ENCODE measurements at regions not wholly inside any gene's neighbourhood (a gene's known extent, or its start where the extent isn't known, plus 50 kb on each side); places are given as distances from the start of the nearest gene placed in this dataset.
A peak's percentile ranks its signal among the peaks of the same experiment; 100 is the strongest.

GRCh38 chr5:142474431-142475094 lies 149.7 kb upstream of the SPRY4 start:
- DNase-seq (ENCODE audit: low read depth): no peak

DNA sequence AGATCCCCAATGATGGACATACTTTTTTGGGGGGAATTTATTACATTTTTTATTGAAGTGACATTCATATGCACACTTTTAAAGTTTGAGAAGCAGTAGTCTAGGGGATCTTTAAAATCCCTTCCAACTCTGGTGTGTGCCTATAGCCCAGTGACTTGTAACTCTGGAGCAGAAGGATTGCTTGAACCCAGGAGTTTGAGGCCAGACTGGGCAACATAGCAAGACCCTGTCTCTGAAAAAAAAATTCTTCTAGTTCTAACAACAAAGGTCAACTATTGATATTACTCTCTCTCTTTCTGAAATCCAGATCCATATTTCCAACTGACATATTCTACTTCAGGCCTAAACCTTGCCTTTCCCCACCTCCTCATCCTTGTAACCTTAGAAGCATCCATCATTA lies 148.2 kb upstream of the SPRY4 start:
- DNase-seq (ENCODE audit: low read depth): no peak

DNA sequence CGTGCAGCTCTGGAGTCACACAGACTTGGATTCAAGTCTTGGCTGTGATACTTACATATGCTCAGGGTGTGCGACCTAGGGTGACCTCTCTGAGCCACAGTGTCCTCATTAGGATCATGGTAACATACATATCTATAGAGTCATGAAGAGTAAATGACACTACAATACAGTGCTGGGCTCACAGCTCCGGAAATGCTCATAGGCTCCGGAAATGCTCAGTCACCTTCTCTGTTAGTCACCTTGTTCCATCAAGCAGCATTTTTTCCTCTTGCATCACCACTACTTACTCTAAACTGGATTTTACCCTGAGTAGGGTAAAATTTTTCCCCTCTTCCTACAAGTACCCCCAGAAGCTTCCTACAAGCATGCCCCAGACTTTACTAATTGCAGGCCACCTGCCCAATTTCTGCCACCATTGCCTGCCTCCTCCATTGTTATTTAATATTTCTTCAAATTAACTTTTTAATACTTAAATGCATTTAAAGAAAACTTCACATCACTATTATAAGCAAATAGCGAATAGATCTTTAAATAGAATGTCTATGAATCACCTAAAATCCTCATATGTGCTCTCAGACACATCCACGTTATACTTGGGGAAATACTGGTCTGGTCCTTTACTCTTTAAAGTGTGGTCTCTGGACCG lies 147.6 kb upstream of the SPRY4 start:
- peak; percentile 44 for DNase-seq (ENCODE audit: low read depth)

DNA sequence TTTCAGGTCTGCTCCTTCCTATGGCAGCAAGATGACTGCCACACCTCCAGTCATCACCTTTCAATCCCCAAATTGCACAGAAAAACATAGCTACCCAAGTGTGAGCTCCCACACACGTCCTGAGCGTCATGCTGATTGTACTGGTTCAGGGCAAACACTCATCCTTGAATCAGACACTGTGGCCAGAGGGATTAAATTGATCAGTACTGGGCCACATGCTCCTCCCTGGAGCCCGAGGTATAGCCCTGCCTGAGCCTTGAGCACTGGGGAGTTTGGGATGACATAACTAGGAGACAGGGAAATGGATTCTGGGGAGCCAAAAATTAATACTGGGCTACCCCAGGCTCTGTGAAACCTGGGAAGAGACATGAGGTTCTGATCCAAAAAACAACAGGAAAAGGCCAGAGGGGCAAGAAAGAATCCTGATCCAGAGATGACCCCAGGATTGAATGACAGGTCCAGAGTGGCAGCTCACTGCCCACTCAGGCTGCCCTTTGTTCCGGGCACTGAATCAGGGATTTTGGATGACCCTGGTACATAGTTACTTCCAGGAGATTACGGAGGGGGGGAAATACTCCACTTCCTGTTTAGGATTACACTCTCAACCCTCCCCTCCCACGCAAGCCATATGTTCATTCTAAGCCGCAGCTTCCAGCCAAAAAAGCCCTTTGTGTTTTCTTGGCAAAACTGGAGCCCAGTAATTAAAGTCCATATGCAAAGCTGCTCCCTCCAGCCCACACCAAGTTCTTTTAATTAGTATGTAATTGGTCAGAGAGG lies 141.6 kb upstream of the SPRY4 start:
- no peak for DNase-seq (ENCODE audit: low read depth)

DNA sequence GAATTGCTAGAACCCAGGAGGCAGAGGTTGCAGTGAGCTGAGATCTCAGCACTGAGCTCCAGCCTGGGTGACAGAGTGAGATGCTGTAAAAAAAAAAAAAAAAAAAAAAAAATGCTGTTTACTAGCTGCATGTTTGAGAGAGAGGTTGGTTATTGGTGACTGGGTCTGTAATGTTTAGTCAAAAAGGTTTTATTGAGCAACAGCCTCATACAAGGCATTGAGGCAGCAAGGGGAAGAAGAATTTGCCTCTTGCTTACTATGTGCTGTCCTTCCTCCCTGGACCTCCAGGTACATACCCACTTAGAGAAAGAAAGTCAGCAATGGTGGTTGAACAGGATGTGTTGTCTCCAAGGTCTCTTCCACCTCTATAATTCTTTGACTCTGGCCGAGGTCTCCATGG lies 140.7 kb upstream of the SPRY4 start:
- no peak for DNase-seq (ENCODE audit: low read depth)

GRCh38 chr5:142463904-142464303 lies 139.1 kb upstream of the SPRY4 start:
- no peak for DNase-seq (ENCODE audit: low read depth)

- DNase-seq (ENCODE audit: low read depth): no peak
Observed at GRCh38 chr5:142461028-142461590, 136.3 kb upstream of the SPRY4 start.

- no peak for DNase-seq (ENCODE audit: low read depth)
Observed at GRCh38 chr5:142459209-142459608, 134.4 kb upstream of the SPRY4 start.

DNA sequence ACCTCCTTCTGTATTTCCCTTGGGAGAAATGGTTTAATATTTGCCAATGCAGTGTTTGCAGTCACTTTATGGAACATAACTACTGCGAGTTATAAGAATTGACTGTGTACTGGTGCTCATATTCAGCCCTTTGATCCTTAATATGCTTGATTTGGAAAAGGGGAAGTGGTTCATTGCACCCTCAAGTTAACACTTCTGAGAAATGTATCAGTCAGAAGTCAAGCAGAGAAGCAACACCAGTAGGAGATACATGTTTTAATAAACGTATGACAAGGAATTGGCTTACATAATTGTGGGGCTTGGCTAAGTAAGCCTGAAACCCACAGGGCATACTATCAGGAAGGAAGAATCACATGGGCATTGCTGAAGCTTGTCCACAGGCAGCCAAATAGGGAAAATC lies 131.0 kb upstream of the SPRY4 start:
- DNase-seq (ENCODE audit: low read depth): no peak

GRCh38 chr5:142453932-142454331 lies 129.1 kb upstream of the SPRY4 start:
- no peak for DNase-seq (ENCODE audit: low read depth)

DNA sequence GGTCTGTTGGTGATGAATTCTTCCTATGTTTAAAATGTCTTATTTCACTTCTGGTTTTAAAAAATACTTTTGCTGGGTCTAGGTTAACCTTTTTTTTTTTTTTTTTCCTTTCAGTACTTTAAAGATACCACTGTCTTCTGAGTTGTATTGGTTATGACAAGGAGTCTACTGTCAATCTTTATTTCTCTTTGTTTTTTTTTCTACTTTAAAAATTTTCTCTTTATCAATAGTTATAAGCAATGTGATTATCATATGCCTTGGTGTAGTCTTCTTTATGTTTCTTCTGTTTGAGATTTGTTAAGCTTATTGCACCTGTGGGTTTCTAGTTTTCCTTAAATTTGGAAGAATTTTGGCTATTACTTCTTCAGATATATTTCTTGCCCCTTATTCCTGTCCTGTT lies 125.6 kb upstream of the SPRY4 start:
- no peak for DNase-seq (ENCODE audit: low read depth)

- no peak for DNase-seq (ENCODE audit: low read depth)
Observed at GRCh38 chr5:142447887-142448286, 123.1 kb upstream of the SPRY4 start.

DNA sequence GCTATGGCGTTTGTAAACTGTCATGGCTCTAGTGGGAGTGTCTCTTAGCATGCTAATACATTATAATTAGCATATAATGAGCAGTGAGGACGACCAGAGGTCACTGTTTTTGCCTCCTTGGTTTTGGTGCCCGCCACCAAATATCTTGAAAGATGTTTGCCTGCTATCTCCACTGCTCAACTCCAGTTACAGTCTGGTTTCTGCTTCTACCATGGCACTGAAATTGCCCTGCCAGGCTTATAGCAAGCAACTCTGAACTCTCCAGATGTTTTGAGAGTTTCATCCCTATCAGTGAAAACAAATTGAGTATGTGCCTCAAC lies 122.1 kb upstream of the SPRY4 start:
- no peak for DNase-seq (ENCODE audit: low read depth)

DNA sequence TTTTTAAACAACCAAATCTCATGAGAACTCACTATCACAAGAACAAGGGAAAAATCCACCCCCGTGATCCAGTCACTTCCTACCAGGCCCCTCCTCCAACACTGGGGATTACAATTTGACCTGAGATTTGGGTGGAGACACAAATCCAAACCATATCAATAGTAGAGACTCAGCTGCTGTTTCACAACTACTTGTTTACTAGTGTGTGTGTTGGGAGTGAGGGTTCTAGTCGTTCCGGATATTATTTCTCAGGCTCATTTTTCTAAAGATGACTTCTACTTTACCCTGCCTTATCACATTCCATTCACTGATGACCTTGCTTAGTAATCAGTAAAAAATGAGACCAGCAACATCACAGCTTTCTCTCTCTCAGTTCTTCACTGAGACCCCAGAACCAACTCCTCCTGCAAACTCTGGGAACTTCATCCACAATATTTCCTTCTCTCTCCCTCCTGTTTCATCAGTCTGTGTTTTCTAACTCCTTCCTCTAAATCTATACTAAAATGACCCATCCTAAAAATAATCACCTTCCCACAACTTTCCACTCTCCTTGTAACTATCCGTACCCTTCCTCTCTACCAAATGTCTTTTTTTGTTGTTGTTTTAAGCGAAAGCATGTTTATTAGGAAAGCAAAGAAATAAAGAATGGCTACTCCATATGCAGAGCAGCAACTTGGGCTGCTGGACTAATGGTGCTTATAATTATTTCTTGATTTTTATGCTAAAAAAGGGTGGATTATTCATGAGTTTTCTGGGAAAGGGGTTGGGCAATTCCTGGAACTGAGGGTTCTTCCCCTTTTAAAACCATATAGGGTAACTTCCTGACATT lies 121.5 kb upstream of the SPRY4 start:
- DNase-seq (ENCODE audit: low read depth): no peak

GRCh38 chr5:142445266-142445665 lies 120.4 kb upstream of the SPRY4 start:
- no peak for DNase-seq (ENCODE audit: low read depth)

- DNase-seq (ENCODE audit: low read depth): no peak
Observed at GRCh38 chr5:142441616-142442015, 116.8 kb upstream of the SPRY4 start.

DNA sequence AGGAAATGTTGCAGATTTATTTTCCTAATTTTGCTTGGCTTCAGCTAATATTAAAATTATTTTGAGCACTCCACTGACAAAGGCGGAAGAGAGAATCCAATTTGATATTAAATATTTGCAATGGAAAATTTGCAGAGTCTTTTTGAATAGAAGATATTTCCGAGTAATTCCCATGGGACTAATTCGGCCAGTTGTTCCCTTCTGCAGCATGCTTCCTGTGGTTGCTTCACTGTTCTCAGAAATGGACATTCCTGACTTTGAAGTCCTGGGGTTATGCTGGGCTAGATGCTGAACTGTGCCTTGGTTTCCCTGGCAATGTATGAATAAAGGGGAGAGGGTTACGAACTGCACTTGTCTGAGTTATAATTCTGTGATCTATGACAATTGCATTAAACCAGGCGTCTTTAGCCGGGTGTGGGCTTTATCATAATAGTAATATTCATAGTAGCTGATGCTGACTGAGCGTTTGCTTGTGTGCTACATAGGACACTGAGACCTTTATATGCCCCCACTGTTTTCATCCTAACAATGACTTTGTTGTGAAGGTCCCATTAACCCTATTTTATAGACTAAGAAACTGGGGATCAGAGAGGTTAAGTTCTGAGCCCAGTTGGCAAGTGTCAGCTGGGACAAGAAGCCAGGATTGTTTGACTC lies 114.5 kb upstream of the SPRY4 start:
- DNase-seq (ENCODE audit: low read depth): no peak

GRCh38 chr5:142438573-142438972 lies 113.8 kb upstream of the SPRY4 start:
- DNase-seq (ENCODE audit: low read depth): no peak

DNA sequence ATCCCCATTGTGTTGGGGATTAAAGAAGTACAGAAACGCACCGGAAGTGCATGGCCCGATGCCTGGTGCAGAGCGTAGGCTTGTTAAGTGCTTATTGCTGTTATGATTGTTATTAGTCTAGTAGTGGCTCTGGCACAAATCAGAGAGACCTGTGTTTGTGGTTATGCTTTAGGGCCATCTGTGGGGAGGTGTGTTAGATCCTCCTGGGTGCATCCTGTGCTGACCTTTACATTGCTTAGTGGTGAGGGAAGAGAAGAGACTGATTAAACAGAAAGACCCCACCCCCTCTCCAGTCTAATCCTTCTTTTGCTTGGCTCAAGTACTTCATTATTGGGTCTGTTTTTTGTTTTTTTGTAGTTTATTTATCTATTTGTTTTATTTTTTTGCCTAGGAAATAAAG lies 112.7 kb upstream of the SPRY4 start:
- no peak for DNase-seq (ENCODE audit: low read depth)

DNA sequence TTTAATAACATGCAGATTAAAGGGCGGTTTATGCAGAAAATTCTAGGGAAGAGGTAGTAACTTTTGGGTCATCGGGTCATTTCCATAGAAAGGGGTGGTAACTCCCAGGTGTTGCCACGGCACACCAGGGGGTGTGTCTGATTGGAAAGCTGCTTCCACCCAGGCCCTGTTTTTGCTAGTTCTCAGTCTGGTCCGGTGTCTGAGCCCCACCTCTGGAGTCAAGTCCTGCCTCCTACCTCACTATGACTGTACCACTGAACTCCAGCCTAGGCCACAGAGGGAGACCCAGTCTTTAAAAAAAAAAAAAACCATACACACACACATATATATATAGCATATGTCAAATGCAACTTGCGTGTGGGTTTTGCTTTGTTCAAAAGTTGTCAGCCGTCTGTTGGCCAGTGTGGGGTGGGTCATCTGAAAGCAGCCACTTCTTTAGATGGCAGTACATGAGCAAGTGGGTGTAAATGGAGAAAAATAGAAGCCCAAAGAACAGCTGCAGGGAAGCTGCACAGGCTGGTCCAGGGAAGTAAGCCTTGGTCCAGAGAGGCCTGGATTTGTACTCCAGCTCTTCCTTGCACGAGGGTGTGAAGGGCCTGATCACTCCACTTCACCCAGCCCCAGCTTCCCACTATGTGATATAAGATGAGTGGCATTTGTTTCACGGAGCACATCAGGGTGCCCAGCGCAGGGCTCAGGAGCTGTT lies 110.7 kb upstream of the SPRY4 start:
- DNase-seq (ENCODE audit: low read depth): no peak

DNA sequence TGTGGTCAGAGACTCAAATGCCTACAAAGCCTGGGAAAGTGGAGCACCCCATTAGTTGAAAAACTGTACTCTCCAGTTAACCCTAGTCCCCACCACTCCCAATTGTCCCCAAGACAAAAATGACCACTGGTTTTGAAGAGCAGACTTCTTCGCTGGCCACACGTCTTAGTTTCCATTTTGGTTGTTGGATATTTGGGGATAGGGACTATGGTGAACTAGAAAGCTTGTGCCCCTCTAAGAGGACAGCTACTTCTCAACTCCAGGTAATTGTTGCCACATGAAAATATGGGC lies 109.4 kb upstream of the SPRY4 start:
- DNase-seq (ENCODE audit: low read depth): no peak

All from activated T-cell treated with anti-CD3 and anti-CD28 coated beads for 24 hours (primary cell).